T47D (cell line): ENCODE measurements at regions not wholly inside any gene's neighbourhood (a gene's known extent, or its start where the extent isn't known, plus 50 kb on each side); places are given as distances from the start of the nearest gene placed in this dataset.

Experiments used
- DNase-seq, 2 experiments: peaks; one replicate each; pipeline versions ENCODE4 v3.0.0 to v3.0.0-alpha.2; 2011 to 2012; ENCODE audit warnings: low read depth in 1 of 2, low spot score in 1 of 2
- JUND ChIP-seq: IDR thresholded peaks from 2 replicates; pipeline ENCODE4 v1.6.1; 2012; ENCODE audit warnings: low read depth
- in situ Hi-C: cut with HindIII; loops from 2 replicates; pipeline ENCODE4 v1.10.0; 2016; ENCODE audit warnings: low sequenced_read_pairs, low pct_unique_long_range_greater_than_20kb

DNA sequence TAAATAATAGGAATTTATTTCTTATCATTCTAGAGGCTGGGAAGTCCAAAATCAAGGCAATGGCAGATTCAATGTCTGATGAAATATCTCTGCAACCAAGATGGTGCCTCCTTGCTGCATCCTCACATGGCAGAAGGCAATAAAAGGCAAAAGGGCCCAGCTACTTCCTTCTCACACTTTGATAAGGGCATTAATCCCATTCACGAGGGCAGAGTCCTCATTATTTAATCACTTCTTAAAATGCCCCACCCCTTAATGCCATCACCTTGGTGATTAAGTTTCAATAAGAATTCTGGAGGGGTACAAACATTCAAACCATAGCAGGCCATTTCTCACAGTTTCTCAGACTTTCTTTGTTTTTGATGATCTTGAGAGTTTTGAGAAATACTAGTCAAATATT lies 145.8 kb upstream of the TSHZ2 start:
- TF ChIP-seq JUND = no peak
- in situ Hi-C loops = no loop called here
- DNase-seq = no peak

DNA sequence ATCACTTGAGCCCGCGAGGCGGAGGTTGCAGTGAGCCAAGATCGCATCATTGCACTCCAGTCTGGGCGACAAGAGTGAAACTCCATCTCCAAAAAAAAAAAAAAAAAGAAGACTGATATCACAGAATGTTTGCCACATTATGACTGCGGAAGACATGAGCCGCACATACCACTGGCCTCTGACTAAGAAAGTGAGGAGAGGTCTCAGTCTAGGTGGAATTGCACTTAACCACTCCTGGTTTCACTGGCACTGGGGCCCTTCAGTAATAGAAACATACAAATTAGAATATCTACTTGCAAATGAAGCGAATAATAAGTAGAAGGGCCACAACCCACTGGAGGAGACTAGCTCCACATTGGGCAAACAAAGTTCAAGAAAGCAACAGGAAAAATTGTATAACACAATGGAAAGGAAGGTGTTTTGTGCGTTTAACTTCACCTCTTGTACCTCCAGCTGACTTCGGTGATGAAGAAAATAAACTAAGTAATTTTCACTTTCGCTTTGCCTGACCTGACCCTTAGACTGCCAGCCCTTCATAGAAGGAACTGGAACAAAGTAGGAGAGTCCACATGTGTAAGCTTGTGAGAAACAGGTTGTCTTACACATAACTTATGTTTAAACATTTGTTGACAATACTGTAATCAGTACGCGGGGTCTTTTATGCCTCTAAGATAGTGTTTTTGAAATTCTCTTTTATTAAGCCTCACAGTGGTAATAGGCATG lies 147.5 kb upstream of the TSHZ2 start:
- no peak for TF ChIP-seq JUND
- in situ Hi-C loops = no loop called here
- DNase-seq = no peak

DNA sequence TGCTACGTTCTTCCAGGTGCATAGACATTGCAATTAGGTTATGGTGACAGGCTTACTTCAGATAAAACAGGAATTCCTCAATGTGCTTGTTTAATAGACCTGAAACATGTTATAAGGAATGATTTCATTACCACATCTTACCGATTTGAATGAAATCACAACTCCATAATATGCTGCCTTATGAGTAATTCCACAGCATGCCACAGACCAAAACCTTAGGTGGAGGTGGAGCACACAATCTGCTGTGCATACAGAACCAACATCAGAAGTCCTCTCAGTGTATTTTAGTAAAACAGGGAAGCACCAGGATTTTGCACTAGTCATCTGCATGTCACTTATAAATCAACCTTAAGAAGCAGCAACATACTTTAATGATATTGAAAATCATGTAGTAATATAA lies 148.9 kb upstream of the TSHZ2 start:
- in situ Hi-C loops = no loop called here
- no peak for DNase-seq
- TF ChIP-seq JUND = no peak

DNA sequence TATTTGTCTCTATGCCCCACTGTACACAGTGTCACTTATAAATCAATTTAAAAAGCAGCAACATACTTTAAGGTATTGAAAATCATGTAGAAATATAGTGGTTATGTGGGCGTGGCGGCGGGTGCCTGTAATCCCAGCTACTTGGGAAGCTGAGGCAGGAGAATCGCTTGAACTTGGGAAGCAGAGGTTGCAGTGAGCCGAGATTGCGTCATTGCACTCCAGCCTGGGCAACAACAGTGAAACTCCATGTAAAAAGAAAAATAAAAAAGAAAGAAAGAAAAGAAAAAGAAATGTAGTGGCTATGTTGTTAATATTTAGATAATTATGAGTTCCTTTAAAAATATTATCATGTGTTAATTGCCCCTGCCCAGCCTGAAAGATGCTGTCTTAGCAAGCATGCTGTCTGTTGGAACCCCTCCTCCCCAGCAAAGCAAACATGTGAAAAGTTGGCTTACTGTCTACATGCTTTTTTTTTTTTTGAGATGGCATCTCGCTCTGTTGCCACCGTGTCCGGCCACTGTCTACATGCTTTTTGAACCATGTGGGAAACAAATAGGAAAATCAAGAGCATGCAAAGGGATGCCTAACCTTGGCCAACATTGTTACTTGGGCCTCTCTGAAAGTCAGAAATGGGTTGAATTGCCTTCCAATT lies 151.4 kb upstream of the TSHZ2 start:
- no peak for DNase-seq
- in situ Hi-C loops = no loop called here
- TF ChIP-seq JUND = no peak

DNA sequence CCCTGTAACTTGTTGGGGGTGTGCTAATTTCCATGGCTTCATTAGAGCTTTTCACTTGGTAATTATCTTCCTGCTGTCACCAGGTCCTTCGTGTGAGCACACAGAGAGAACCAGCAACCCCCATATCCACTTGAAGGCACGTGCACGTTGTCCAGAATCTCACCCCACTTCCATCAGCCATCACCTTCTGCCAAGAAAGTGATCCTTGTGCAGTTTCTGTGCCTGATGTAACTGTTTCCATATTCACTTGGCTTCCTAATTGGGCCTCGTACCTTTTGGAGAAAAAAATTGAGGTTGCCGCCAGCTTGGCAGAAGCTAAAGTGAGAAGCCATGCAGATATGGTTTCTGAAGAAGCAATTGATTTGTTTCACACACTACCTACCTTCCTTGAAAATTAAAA lies 153.7 kb upstream of the TSHZ2 start:
- no peak for TF ChIP-seq JUND
- in situ Hi-C loops = no loop called here
- no peak for DNase-seq

DNA sequence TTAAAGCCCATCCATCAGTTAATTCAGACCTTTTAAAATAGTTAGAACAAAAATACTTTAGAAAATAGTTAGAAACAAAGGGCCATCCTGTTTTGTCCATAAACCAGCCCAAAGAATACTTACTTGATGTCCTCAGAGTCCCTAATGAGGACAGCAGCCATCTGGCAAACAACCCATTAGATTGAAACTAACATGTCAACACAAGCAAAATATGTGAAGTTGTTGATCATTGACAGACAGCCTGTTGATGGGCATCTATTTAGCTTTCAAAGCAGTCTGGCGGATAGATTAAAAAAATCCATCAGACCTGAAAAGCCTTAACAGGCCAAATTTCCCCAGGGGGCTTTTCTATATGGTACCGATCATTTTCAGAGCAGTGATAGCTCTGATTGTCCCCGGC lies 154.2 kb upstream of the TSHZ2 start:
- in situ Hi-C loops = no loop called here
- TF ChIP-seq JUND = no peak
- DNase-seq = no peak

DNA sequence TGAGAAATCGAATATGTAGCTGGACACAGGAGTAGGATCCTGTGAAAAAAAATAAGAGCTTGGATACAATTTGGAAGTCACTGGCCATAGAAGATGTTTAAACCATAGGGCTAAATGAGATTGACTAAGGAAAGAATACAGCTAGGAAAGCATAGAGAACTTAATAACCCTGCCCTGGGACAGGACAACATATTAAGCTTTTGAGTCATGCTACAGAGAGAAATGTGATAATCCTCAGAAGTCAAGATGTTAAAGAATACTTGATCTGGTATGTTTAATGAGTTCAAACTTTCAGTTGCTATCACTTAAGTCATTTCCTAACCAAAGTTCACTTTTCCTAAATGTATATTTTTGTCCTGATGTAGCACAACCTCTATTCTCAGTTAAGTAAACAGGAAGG lies 154.6 kb upstream of the TSHZ2 start:
- in situ Hi-C loops = no loop called here

DNA sequence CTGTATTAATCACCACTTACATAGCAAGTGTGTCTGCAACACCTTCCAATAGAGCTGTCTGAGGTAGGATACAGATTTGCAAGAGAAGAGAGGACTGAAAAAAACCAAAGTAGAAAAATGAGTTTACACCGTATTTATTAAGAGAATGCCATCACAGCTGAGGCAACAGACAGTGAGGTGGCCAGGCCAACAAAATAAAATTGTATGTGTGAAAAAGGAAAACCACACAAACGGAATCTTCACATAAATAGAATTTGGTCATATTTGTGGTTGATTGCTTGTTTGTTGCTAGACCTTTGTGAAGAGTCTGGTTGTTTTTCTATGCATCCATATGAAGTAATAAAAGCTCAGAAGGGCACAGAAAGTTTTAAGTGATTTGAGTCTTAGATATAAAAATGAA lies 157.8 kb upstream of the TSHZ2 start:
- TF ChIP-seq JUND = no peak
- in situ Hi-C loops = no loop called here
- no peak for DNase-seq

More for the DNA sequence above, 154.6 kb upstream of the TSHZ2 start:
- no peak for DNase-seq
- no peak for TF ChIP-seq JUND

DNA sequence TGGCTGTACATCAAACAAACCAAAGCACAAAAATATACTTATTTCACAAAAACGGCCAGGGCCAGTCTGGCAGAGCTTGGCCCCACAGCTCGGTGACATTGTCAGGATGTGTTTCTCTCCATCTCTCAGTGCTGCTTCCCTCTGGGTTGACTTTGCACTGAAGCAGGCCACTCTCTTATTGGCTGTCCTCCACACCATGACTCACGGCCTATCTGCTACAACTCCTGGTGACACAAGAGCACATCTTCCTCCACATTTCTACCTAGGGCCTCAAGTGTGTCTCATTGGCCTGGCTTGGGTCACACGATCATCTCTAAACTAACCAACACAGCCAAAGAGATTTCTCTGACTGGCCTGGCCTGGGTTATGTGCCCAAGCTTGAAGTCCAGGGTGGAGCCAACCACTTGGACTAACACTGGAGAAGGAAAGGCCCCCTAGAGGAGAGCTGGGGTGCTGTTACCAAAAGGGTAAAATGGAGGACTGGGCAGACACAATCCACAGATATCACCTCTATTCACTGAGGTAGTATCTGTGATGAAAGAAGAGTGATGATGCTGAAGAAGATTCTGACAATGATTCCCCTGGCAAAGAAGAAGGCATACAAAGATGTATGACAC lies 159.8 kb upstream of the TSHZ2 start:
- in situ Hi-C loops = no loop called here
- DNase-seq = no peak
- no peak for TF ChIP-seq JUND

DNA sequence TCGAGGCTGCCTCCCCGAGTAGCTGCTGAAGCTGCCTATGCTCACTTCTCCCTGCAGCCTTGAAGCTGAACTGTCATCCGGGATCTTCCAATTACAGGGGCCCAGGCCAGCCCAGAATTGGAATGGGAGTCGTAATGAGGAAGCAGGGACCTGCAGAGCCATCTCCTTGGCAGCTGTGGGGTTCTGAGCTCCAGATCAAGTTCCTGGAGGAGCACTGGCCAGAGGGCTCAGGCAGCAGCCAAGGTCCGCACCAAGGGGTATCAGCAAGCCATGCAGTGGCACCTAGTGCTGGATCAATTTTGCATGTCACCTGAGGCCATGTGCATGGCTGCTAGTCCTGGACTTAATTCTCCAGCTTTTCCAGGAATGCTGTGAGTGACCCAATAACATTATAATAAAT lies 163.2 kb upstream of the TSHZ2 start:
- in situ Hi-C loops = no loop called here
- DNase-seq = no peak
- no peak for TF ChIP-seq JUND

DNA sequence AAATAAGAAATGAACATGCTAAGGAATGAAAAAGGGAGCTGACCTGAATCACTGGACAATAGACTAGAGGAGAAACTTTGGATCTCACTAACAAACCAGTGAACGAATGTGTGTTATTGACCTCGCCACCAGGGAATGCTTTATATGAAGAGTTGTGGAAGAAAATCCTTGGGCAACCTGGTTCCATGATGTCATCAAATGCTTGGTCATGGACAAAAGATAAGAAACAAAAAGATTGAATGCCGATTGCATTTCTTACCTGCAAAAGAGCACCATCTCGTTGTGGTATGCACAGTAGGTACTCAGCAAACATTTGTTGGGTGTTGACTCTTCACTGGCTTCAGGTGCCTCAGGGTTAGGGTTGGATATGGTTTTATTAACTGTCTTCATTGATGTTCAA lies 165.2 kb upstream of the TSHZ2 start:
- no peak for TF ChIP-seq JUND
- no peak for DNase-seq
- in situ Hi-C loops = no loop called here

DNA sequence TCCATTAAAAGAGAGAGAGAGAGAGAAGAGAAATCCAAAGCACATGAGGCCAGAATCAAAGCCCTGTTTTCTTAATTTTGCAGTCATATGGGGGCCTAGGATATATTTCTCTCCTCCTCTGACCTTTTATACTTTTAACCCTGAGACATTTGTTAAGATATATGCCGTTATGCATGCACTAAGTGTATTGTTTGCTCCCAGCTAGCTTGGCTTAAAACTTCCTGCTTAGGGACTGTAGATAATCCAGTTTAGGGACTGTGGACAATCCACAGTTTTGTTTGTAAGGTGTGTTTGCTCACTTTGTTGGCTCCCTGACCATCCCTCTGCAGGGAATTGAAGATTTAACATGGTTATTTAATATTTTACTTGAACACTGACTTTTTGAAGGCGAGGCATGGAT lies 166.3 kb upstream of the TSHZ2 start:
- no peak for TF ChIP-seq JUND
- no peak for DNase-seq
- in situ Hi-C loops = no loop called here

DNA sequence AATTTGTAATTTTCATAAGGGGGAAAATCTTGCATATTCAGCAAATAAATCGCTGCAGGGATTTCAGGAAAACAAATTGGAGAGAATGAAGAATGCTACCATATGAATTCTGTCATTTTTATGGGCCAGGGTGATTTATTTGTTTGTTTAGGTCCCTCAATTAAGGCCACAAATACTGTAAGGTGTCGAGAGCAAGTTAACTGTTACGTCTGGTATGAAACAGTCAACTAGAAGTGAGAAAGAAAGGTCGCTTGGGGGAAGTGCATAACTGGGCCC lies 166.9 kb upstream of the TSHZ2 start:
- in situ Hi-C loops = no loop called here
- DNase-seq = no peak
- no peak for TF ChIP-seq JUND

DNA sequence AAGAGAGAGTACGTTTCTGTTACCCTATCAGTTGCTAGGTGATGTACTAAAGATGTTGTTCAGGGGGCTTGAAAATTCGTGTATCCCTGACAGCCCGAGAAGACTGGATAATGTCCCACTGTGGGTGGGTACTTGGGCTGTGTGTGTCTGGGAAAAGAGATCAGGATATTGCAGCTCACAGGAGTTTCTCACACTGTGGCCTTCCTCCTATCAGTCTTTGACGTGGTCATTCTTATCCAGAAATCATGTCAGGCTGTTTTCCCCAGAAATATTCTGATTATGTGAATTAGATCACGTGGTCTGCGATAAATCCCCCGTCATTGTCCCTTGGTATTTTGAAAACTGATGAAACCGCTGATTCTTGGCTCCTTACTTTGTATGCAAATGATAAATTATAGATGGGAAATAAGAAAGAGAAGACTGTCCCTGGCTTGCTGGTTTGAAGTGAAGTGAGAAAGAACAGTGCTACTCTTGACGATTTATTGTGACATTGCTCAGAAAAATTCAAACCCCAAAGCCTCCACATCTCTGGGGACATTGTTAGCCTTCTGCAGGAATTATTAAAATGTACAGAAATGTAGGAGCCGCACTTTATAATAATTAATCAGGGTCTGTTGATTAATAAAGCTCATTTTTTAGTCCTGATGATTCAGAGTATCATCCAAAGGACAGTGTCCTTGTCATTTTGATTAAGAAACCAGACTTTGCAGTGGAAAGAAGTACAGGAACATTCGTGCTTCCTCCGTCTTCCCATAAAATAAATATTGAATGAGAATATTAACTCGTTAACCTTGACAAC lies 167.5 kb upstream of the TSHZ2 start:
- no peak for TF ChIP-seq JUND
- in situ Hi-C loops = no loop called here
- DNase-seq = no peak
